ENCODE measurements at regions not wholly inside any gene's neighbourhood (a gene's known extent, or its start where the extent isn't known, plus 50 kb on each side); places are given as distances from the start of the nearest gene placed in this dataset.

DNA sequence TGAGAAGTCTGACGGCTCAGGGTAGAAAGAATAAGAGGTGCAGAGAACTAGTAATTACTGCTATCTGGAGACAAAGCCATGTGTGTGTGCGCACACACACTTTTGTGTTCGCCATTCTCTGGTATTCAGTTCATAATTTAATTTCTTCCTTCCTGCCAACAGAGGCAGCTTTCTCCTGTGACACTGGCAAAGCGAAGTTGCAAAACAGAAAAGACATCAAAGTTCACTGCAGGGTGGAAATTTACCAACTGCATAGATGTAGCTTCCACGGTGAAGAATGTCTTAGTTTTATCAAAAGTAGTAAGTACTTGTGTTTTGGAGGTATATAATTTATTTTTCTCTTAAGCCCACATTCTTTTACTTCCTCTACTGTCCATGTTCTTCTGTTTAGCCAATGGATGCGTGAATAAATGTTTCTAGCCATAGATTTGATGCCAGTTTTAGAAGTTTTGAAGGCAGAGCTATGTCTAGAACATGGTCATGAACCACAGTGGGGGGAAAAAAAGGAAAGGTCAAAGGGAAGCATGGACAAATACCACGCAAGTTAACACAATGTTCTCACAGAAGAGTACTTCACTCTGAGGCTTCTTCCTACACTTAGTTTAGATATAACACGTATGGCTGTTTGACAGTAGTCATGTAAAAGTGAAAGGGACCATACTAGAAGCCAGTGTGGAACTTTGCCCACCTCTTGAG is 536.5 kb upstream of the GRIA1 start:
- no peak for TF ChIP-seq EZH2 (IDR thresholded peaks at IDR 0.05)
- no peak for TF ChIP-seq POLR2AphosphoS5 (IDR thresholded peaks at IDR 0.05; ENCODE audit: borderline replicate concordance, low read depth, low read length)
- no peak for TF ChIP-seq FOXP2 (optimal IDR thresholded peaks at IDR 0.05; ENCODE audit: control extremely low read depth, extremely low read length, insufficient read depth)
- no peak overlapping the region for H3K4me3 ChIP-seq
- no peaks in the 10 kb centered on the region for H3K36me3 ChIP-seq (ENCODE audit: insufficient read depth, low read length)
- H3K9ac ChIP-seq (ENCODE audit: insufficient read length): no peak overlapping the region
- DNase-seq (ENCODE audit: low read depth, low spot score): no peak
- H3K9me3 ChIP-seq (ENCODE audit: low read depth, low read length): no peaks in the 10 kb centered on the region
- H3K27ac ChIP-seq: no peak overlapping the region

DNA sequence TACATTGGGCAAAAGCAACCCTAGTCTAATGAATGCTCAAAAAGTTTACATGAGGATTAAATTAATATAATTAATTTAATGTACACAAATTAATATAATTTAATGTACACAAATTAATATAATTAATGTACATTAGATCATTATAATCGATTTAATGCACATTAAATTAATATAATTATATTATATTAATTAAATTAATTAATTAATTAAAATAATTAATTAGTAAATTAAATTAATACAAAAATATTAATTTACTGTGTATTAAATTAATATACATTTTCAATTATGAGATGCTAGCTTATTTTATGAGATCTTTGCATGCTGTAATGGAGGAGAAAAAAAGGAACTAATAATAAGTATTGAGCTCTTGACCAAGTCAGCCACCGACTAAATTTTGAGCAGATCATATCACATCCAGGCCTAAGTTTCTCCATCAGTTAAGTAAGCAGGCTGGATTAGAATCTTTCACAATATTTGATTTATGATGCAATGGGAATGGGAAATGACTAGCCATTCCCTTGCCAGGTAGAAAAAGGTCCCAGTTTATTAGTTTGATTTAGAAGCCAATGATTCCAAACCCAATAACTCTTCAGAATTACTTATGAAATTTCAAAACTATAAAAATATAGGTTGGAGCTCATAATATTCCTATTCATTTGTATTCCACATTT is 533.4 kb upstream of the GRIA1 start:
- TF ChIP-seq POLR2AphosphoS5 (IDR thresholded peaks at IDR 0.05; ENCODE audit: borderline replicate concordance, low read depth, low read length) (no peak), EZH2 (IDR thresholded peaks at IDR 0.05) (no peak), FOXP2 (optimal IDR thresholded peaks at IDR 0.05; ENCODE audit: control extremely low read depth, extremely low read length, insufficient read depth) (no peak)
- Histone ChIP-seq H3K4me3 (no peak overlapping the region), H3K27ac (no peak overlapping the region), H3K9ac (ENCODE audit: insufficient read length) (no peak overlapping the region), H3K9me3 (ENCODE audit: low read depth, low read length) (no peaks in the 10 kb centered on the region), H3K36me3 (ENCODE audit: insufficient read depth, low read length) (no peaks in the 10 kb centered on the region)
- DNase-seq (ENCODE audit: low read depth, low spot score): no peak

DNA sequence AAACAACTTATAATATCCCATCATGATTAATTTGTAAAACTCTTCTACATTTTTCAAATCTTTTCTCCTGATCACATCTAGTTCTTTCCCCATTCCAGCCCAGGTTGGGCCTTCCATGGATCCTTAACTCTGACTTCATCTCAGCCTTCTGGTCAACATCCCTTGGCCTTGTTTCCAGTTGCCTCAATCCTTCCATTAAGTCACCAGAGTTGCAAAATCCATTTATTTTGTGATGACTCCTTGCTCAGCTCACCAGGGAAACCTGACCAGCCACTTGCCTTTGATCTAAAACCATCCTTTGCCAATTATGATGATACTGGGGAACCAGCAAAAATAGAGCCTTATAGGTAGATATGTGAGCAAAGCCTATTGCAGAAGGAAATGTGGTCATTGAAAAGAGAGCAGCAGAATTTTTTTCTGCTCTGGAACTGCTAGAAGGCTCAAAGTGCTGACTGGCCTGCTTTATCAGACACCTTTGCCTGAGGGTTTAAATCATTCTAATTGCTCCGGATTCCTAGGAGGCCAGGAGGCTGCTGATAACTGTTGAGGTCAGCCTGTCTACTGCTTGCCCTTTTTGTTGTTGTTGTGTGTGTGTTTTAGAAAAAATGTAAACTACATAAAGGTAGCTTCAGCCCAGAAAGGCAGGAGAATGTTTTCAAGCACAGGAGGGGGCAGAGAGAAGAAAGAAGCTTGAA is 512.2 kb upstream of the GRIA1 start:
- TF ChIP-seq POLR2AphosphoS5 (IDR thresholded peaks at IDR 0.05; ENCODE audit: borderline replicate concordance, low read depth, low read length) (no peak), EZH2 (IDR thresholded peaks at IDR 0.05) (no peak), FOXP2 (optimal IDR thresholded peaks at IDR 0.05; ENCODE audit: control extremely low read depth, extremely low read length, insufficient read depth) (no peak)
- H3K27ac ChIP-seq: no peak overlapping the region
- no peak for DNase-seq (ENCODE audit: low read depth, low spot score)

DNA sequence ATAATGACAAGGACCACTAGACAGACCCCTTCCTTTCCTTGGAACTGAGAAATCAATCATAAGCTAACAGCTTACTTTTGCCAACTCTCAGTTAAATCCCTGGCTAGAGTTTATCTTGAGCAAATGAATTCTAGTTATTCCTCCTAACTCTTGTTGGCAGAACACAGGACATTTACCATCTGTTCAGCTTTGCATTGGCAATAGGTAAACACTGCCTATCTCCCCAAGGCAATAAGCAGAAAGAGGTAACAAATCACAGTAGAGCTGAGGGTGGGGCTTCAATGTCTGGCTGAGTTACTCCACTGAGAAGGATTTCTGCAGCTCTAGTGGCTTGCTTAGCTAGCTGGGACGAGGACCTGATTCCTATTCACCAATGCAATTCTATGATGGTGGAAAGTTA is 503.3 kb upstream of the GRIA1 start:
- H3K27ac ChIP-seq: no peak overlapping the region
- no peak overlapping the region for H3K4me3 ChIP-seq
- TF ChIP-seq FOXP2 (optimal IDR thresholded peaks at IDR 0.05; ENCODE audit: control extremely low read depth, extremely low read length, insufficient read depth): no peak
- no peak overlapping the region for H3K9ac ChIP-seq (ENCODE audit: insufficient read length)
- H3K36me3 ChIP-seq (ENCODE audit: insufficient read depth, low read length): no peaks in the 10 kb centered on the region
- no peak for DNase-seq (ENCODE audit: low read depth, low spot score)
- no peaks in the 10 kb centered on the region for H3K9me3 ChIP-seq (ENCODE audit: low read depth, low read length)

More for the DNA sequence above, 512.2 kb upstream of the GRIA1 start:
- Histone ChIP-seq H3K9ac (ENCODE audit: insufficient read length) (no peak overlapping the region), H3K36me3 (ENCODE audit: insufficient read depth, low read length) (no peaks in the 10 kb centered on the region), H3K9me3 (ENCODE audit: low read depth, low read length) (no peaks in the 10 kb centered on the region), H3K4me3 (no peak overlapping the region)

DNA sequence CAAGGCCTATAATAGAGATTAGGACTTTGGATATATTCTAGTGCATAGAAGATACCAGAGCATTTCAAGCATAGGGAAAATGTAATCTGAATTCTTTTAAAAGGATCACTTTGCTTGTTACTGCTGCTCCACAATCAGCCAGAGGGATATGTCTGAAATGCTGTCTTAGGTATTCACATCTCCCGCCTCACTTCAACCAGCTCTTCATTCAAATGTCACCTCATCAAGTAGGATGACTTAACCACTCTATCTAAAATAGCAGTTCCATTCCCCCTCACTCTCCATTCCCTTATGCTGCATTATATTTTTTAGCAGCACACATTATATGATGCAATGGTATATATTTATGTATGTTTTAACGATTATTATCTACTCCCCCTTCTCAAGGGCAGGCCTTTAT is 500.3 kb upstream of the GRIA1 start:
- no peak for DNase-seq (ENCODE audit: low read depth, low spot score)
- Histone ChIP-seq H3K36me3 (ENCODE audit: insufficient read depth, low read length) (no peaks in the 10 kb centered on the region), H3K9me3 (ENCODE audit: low read depth, low read length) (no peaks in the 10 kb centered on the region), H3K27ac (no peak overlapping the region), H3K4me3 (no peak overlapping the region), H3K9ac (ENCODE audit: insufficient read length) (no peak overlapping the region)
- TF ChIP-seq EZH2 (IDR thresholded peaks at IDR 0.05) (no peak), FOXP2 (optimal IDR thresholded peaks at IDR 0.05; ENCODE audit: control extremely low read depth, extremely low read length, insufficient read depth) (no peak), POLR2AphosphoS5 (IDR thresholded peaks at IDR 0.05; ENCODE audit: borderline replicate concordance, low read depth, low read length) (no peak)

DNA sequence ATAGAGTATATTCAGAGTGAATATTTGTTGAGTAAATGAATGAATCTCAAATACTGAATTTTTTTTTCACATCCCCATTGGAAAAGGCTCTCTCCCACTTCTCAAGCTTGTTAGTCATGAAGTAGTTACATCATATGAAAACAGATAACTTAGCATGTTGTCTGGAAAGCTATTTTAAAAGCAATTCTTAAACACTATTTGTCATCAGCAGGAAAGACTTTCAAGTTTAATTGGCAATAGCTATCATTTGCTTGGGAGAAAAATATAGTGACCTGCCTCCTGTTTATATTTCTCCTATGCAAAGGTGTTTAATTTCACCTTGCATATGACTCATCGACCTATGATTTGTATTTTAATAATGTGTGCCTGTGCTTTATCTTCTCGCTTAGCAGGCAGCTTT is 499.8 kb upstream of the GRIA1 start:
- H3K9ac ChIP-seq (ENCODE audit: insufficient read length): no peak overlapping the region
- no peak overlapping the region for H3K4me3 ChIP-seq
- DNase-seq (ENCODE audit: low read depth, low spot score): no peak
- TF ChIP-seq POLR2AphosphoS5 (IDR thresholded peaks at IDR 0.05; ENCODE audit: borderline replicate concordance, low read depth, low read length): no peak
- TF ChIP-seq EZH2 (IDR thresholded peaks at IDR 0.05): no peak
- TF ChIP-seq FOXP2 (optimal IDR thresholded peaks at IDR 0.05; ENCODE audit: control extremely low read depth, extremely low read length, insufficient read depth): no peak
- H3K27ac ChIP-seq: no peak overlapping the region
- no peaks in the 10 kb centered on the region for H3K36me3 ChIP-seq (ENCODE audit: insufficient read depth, low read length)
- no peaks in the 10 kb centered on the region for H3K9me3 ChIP-seq (ENCODE audit: low read depth, low read length)

DNA sequence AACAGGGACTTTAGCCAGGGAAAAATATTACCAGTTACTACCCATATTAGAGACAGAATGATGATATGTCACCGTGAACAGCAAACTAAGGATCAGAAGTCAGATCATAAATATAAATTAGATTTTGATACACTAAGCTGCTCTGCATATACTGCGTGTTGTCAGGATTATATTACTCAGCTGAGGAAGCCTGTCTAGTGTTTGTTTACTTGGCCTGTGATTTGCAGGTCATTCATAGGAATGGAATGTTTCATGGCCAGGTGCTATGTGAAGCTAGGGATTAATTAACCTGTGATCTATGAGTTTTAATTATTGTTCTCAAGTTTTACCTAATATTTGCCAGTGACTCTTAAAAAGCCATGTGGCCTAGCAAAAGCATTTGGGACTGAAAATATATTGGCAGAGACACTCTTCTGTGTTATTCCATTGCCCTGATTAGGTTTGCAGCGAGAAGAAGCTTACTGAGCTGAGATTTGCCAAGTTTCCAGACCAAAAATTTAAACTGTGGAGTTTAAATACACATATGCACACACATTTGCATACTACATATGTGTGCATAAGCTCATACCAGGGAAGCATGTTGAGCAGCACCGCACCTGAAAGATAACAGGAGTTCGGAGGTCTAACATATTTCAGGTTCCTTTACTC is 496.3 kb upstream of the GRIA1 start:
- H3K9me3 ChIP-seq (ENCODE audit: low read depth, low read length): no peaks in the 10 kb centered on the region
- no peaks in the 10 kb centered on the region for H3K36me3 ChIP-seq (ENCODE audit: insufficient read depth, low read length)
- TF ChIP-seq POLR2AphosphoS5 (IDR thresholded peaks at IDR 0.05; ENCODE audit: borderline replicate concordance, low read depth, low read length) (no peak), EZH2 (IDR thresholded peaks at IDR 0.05) (no peak), FOXP2 (optimal IDR thresholded peaks at IDR 0.05; ENCODE audit: control extremely low read depth, extremely low read length, insufficient read depth) (no peak)
- no peak overlapping the region for H3K27ac ChIP-seq
- no peak for DNase-seq (ENCODE audit: low read depth, low spot score)
- no peak overlapping the region for H3K9ac ChIP-seq (ENCODE audit: insufficient read length)
- H3K4me3 ChIP-seq: no peak overlapping the region

DNA sequence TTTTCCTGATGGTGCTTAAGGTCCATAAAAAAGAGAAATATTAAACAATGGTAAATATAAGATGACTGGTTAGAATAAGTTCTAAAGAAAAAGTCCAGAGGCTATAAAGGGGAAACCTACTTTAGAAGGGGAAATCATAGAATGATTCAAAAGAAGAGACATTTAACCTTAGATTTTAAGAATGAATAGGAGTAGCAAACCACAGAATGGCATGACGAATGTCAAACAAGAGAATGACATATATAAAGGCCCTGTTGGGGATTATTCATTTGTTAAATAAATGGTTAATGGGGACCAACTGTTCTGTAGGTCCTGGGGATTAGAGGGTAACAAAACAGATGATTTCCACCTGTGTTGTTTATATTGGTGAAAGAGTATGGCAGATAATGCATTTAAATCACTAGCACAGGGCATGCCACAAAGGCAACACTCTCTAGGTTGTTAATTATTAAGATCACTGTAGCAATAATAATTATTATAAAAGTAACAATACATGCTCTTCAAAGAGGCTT is 495.2 kb upstream of the GRIA1 start:
- H3K36me3 ChIP-seq (ENCODE audit: insufficient read depth, low read length): no peaks in the 10 kb centered on the region
- no peak overlapping the region for H3K4me3 ChIP-seq
- no peak for TF ChIP-seq FOXP2 (optimal IDR thresholded peaks at IDR 0.05; ENCODE audit: control extremely low read depth, extremely low read length, insufficient read depth)
- no peak for TF ChIP-seq EZH2 (IDR thresholded peaks at IDR 0.05)
- no peak for TF ChIP-seq POLR2AphosphoS5 (IDR thresholded peaks at IDR 0.05; ENCODE audit: borderline replicate concordance, low read depth, low read length)
- no peaks in the 10 kb centered on the region for H3K9me3 ChIP-seq (ENCODE audit: low read depth, low read length)
- no peak overlapping the region for H3K9ac ChIP-seq (ENCODE audit: insufficient read length)
- H3K27ac ChIP-seq: no peak overlapping the region
- no peak for DNase-seq (ENCODE audit: low read depth, low spot score)

Data from SK-N-MC (cell line).